T-cell (primary cell): ENCODE measurements at regions not wholly inside any gene's neighbourhood (a gene's known extent, or its start where the extent isn't known, plus 50 kb on each side); places are given as distances from the start of the nearest gene placed in this dataset.

Experiments used
- ATAC-seq, 4 experiments: fragments of 200-7000 bp in 3 of 4; fragments of 150-1000 bp in 1 of 4; cut with Tn5 transposase; replicated peaks in 1 of 4; 1 replicate in 3 of 4; 2 replicates in 1 of 4; pipeline ENCODE4 v1.10.0; 2021; ENCODE audit warnings: moderate library complexity in 3 of 4, mild to moderate bottlenecking in 2 of 4, moderate number of reproducible peaks in 1 of 4
- CTCF ChIA-PET, 2 donors: fragments of 300-600 bp; sonication (Branson Sonifier 250); formaldehyde crosslinking; loops; one replicate each; lab custom pipeline; 2022; ENCODE audit warnings: antibody characterized with exemption in 2 of 2; lab: Charles Lee
- POLR2A ChIA-PET, 2 donors: fragments of 300-600 bp; sonication (Branson Sonifier 250); formaldehyde crosslinking; loops; one replicate each; lab custom pipeline; 2022; ENCODE audit warnings: antibody characterized with exemption in 2 of 2; lab: Charles Lee
- DNase-seq, 35 experiments: peaks; one replicate each; pipeline versions ENCODE4 v3.0.0 to v3.0.0-alpha.2; 2013 to 2023
- H3K27ac ChIP-seq: one replicate; pipeline ENCODE4 v1.5.1; 2013; ENCODE audit warnings: low read length
- H3K27me3 ChIP-seq, 2 experiments: replicated peaks in 1 of 2; 1 replicate in 1 of 2; 2 replicates in 1 of 2; pipeline versions ENCODE4 v1.6.1 to v1.7.0; 2013; ENCODE audit warnings: low read length in 1 of 2, mixed read lengths in 1 of 2; ENCODE audit not compliant: control insufficient read depth in 2 of 2, insufficient read depth in 2 of 2; ENCODE audit errors: extremely low read depth in 1 of 2
- H3K36me3 ChIP-seq, 2 donors: 1 replicate in 1 of 2; 2 replicates in 1 of 2; pipeline versions ENCODE4 v1.6.1 to v1.7.0; 2013; ENCODE audit warnings: low read length in 1 of 2; ENCODE audit not compliant: control insufficient read depth in 2 of 2, insufficient read depth in 1 of 2; ENCODE audit errors: extremely low read depth in 1 of 2
- H3K4me1 ChIP-seq, 2 experiments: 1 replicate in 1 of 2; 2 replicates in 1 of 2; pipeline versions ENCODE4 v1.6.1 to v1.7.0; 2013; ENCODE audit warnings: low read length in 2 of 2, mixed read lengths in 1 of 2; ENCODE audit not compliant: insufficient read depth in 2 of 2, control insufficient read depth in 1 of 2; ENCODE audit errors: extremely low read depth in 1 of 2
- H3K4me3 ChIP-seq, 2 donors: 1 replicate in 1 of 2; 2 replicates in 1 of 2; pipeline versions ENCODE4 v1.5.1 to v1.7.0; 2013; ENCODE audit warnings: mild to moderate bottlenecking in 2 of 2, low read length in 1 of 2, moderate library complexity in 1 of 2; ENCODE audit not compliant: control insufficient read depth in 1 of 2; ENCODE audit errors: extremely low read depth in 1 of 2
- H3K9me3 ChIP-seq: 2 replicates; pipeline ENCODE4 v1.7.0; 2013
- H3K27ac Mint-ChIP-seq, 2 donors: one replicate each; pipeline ENCODE4 v1.8.0; 2020 to 2021; ENCODE audit warnings: mild to moderate bottlenecking in 2 of 2, mixed read lengths in 2 of 2
- H3K27me3 Mint-ChIP-seq, 2 donors: one replicate each; pipeline ENCODE4 v1.8.0; 2021 to 2022; ENCODE audit warnings: mixed read lengths in 2 of 2
- H3K36me3 Mint-ChIP-seq: one replicate; pipeline ENCODE4 v1.8.0; 2021; ENCODE audit warnings: mixed read lengths
- H3K4me1 Mint-ChIP-seq, 3 donors: one replicate each; pipeline ENCODE4 v1.8.0; 2020 to 2022; ENCODE audit warnings: mixed read lengths in 3 of 3, mild to moderate bottlenecking in 1 of 3
- H3K4me3 Mint-ChIP-seq, 3 donors: one replicate each; pipeline ENCODE4 v1.8.0; 2020 to 2022; ENCODE audit warnings: mild to moderate bottlenecking in 3 of 3, mixed read lengths in 3 of 3, moderate library complexity in 3 of 3
- H3K9me3 Mint-ChIP-seq, 3 donors: one replicate each; pipeline ENCODE4 v1.8.0; 2020 to 2022; ENCODE audit warnings: mixed read lengths in 3 of 3
- WGBS: methylation state at CpG from one replicate; pipeline ENCODE4 v1.1.5; 2013; ENCODE audit warnings: missing lambda C conversion rate; ENCODE audit not compliant: insufficient coverage; 5-methylcytosine and 5-hydroxymethylcytosine counted together

DNA sequence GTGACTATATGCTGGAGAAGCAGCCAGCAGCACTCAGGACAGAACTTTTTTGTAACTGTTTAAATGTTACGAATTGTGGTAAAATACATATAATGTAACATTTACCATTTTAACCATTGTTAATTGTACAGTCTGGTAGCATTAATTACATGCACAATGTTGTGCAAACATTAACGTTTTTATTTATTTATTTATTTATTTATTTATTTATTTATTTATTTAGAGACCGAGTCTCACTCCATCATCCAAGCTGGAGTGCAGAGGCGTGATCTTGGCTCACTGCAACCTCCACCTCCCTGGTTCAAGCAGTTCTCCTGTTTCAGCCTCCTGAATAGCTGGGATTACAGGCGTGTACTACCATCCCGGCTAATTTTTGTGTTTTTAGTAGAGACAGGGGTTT lies 88.7 kb upstream of the TEX51 start:
- POLR2A ChIA-PET: no interaction called here
- CTCF ChIA-PET: no interaction called here

DNA sequence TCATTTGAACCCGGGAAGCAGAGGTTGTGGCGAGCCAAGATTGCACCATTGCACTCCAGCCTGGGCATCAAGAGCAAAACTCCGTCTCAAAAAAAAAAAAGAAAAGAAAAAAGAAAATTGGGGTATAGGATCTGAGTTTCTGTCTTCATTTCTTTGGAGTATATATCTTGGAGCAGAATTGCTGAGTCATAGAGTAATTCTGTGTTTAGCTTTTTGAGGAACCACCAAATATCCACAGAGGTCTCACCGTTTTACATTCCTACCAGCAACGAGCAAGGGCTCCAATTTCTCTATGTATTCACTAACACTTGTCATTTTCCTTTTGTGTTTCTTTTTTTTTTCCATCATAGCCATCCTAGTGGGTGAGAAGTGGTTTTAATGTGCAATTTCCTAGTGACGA lies 87.6 kb upstream of the TEX51 start:
- no peaks in the 10 kb centered on the region for H3K36me3 ChIP-seq
- Mint-ChIP-seq H3K27ac (no peak overlapping the region), H3K36me3 (no peaks in the 10 kb centered on the region), H3K9me3 (peaks cover 0 to 5% (median 0%) of the 10 kb centered on the region in 3 donors), H3K4me1 (no peaks in the 10 kb centered on the region), H3K4me3 (no peak overlapping the region), H3K27me3 (peaks cover 17 to 27% of the 10 kb centered on the region in 2 donors)
- DNase-seq: no peak
- no peak overlapping the region for H3K4me3 ChIP-seq
- H3K27ac ChIP-seq: no peak overlapping the region
- H3K9me3 ChIP-seq: no peaks in the 10 kb centered on the region
- ChIA-PET CTCF (interaction anchor here in 1 of 2 donors (0.6 kb wide), 1 partner anchor 1800 kb away, joined by 6 read pairs; no protein-coding TSS in a partner anchor), POLR2A (no interaction called here)
- 60% methylated on average over 1 of the region's 6 CpGs for WGBS
- ATAC-seq: no peak
- peaks cover 0 to 4% of the 10 kb centered on the region in 2 experiments for H3K27me3 ChIP-seq
- H3K4me1 ChIP-seq: no peaks in the 10 kb centered on the region

More for the DNA sequence above, 88.7 kb upstream of the TEX51 start:
- Histone ChIP-seq H3K4me1 (no peaks in the 10 kb centered on the region), H3K27ac (no peak overlapping the region), H3K36me3 (no peaks in the 10 kb centered on the region), H3K9me3 (no peaks in the 10 kb centered on the region), H3K27me3 (no peaks in the 10 kb centered on the region), H3K4me3 (no peak overlapping the region)
- Mint-ChIP-seq H3K4me1 (no peaks in the 10 kb centered on the region), H3K4me3 (no peak overlapping the region), H3K27me3 (peaks cover 10 to 16% of the 10 kb centered on the region in 2 donors), H3K27ac (no peak overlapping the region), H3K36me3 (no peaks in the 10 kb centered on the region), H3K9me3 (no peaks in the 10 kb centered on the region)
- no peak for ATAC-seq
- no CpG with 5 or more reads among the region's 6 CpGs for WGBS
- DNase-seq: no peak

DNA sequence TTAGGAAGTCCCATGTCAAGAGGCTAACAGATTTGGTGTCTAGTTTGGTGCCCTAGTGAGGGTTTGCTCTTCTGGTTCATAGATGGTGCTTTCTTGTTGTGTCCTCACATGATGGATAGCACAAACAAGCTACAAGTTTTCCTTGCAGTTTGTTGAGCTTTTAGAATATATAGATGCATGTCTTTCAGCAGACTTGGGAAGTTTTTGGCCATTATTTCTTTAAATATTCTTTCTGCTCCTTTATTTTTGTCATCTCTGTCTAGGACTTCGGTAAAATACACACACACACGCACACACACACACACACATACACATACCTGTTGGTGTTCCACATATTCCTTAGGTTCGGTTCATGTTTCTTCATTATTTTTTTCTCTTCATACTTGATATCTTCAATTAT lies 81.5 kb upstream of the TEX51 start:
- H3K4me3 ChIP-seq: no peak overlapping the region
- H3K36me3 ChIP-seq: no peaks in the 10 kb centered on the region
- no peak for ATAC-seq
- POLR2A ChIA-PET: no interaction called here
- H3K36me3 Mint-ChIP-seq: no peaks in the 10 kb centered on the region
- no peak for DNase-seq
- no peak overlapping the region for H3K27ac ChIP-seq
- H3K27ac Mint-ChIP-seq: no peak overlapping the region
- peaks cover 43 to 48% of the 10 kb centered on the region in 2 donors for H3K27me3 Mint-ChIP-seq
- peaks cover 0 to 16% (median 4%) of the 10 kb centered on the region in 3 donors for H3K9me3 Mint-ChIP-seq
- CTCF ChIA-PET: interaction anchor here in 1 of 2 donors (0.7 kb wide), 1 partner anchor 319 kb away, joined by 4 read pairs; no protein-coding TSS in a partner anchor
- WGBS: no CpG with 5 or more reads among the region's 3 CpGs
- no peaks in the 10 kb centered on the region for H3K4me1 Mint-ChIP-seq
- no peaks in the 10 kb centered on the region for H3K9me3 ChIP-seq
- no peak overlapping the region for H3K4me3 Mint-ChIP-seq
- peaks cover 0 to 4% of the 10 kb centered on the region in 2 experiments for H3K27me3 ChIP-seq
- no peaks in the 10 kb centered on the region for H3K4me1 ChIP-seq

DNA sequence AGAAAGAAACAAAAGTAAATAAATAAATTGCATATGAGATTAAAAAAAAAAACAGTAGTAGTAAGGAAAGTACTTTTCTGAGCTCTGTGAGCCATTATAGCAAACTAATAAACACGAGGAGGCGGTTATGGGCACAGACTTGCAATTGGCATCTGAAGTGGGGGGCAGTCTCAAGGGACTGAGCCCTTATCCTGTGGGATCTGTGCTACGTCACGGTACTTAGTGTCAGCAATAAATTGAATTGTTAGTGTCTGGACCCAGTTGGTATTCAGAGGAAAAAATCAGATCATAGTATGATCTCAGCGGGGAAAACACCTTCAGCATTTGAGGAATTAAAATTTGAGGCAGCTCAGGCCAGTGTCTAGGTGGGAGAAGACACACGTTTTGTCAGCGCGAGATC lies 76.6 kb upstream of the TEX51 start:
- no peaks in the 10 kb centered on the region for H3K36me3 ChIP-seq
- H3K27me3 ChIP-seq: peaks cover 0 to 8% of the 10 kb centered on the region in 2 experiments
- 78% methylated on average over 4 of the region's 8 CpGs for WGBS
- H3K36me3 Mint-ChIP-seq: no peaks in the 10 kb centered on the region
- DNase-seq: no peak
- peaks cover 33 to 49% of the 10 kb centered on the region in 2 donors for H3K27me3 Mint-ChIP-seq
- H3K4me1 ChIP-seq: no peaks in the 10 kb centered on the region
- no peak for ATAC-seq
- H3K9me3 ChIP-seq: no peaks in the 10 kb centered on the region
- H3K4me1 Mint-ChIP-seq: no peaks in the 10 kb centered on the region
- H3K9me3 Mint-ChIP-seq: peaks cover 0 to 11% (median 4%) of the 10 kb centered on the region in 3 donors
- H3K4me3 Mint-ChIP-seq: no peak overlapping the region
- POLR2A ChIA-PET: interaction anchor here in 1 of 2 donors (0.5 kb wide), 1 partner anchor 1178 kb away, joined by 5 read pairs; no protein-coding TSS in a partner anchor
- CTCF ChIA-PET: no interaction called here
- no peak overlapping the region for H3K4me3 ChIP-seq
- no peak overlapping the region for H3K27ac ChIP-seq
- H3K27ac Mint-ChIP-seq: no peak overlapping the region

DNA sequence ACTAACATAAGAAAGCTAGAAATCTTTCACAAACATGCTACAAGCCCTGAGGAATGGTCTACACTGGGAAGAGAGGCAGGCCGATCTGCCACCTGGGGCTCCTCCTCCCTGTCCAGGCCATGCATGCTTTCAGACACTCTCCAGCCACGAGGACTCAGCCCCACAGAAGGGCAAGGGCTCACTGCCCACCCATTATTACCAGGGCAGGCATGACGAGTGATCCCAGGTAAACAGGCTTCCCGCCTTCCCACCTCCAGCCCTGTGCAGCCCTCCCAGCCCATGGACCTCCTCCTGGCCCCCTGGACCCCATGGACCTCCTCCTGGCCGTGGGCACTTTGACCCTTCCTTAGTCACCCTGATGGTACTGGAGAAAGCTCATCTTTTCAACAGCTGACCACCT lies 75.8 kb upstream of the TEX51 start:
- ChIA-PET POLR2A (no interaction called here), CTCF (no interaction called here)
- Mint-ChIP-seq H3K9me3 (peaks cover 0 to 3% (median 0%) of the 10 kb centered on the region in 3 donors), H3K36me3 (no peaks in the 10 kb centered on the region), H3K4me1 (no peaks in the 10 kb centered on the region), H3K4me3 (no peak overlapping the region), H3K27me3 (peaks cover 33 to 41% of the 10 kb centered on the region in 2 donors), H3K27ac (no peak overlapping the region)
- Histone ChIP-seq H3K36me3 (no peaks in the 10 kb centered on the region), H3K4me3 (no peak overlapping the region), H3K27me3 (peaks cover 0 to 12% of the 10 kb centered on the region in 2 experiments), H3K27ac (no peak overlapping the region), H3K4me1 (no peaks in the 10 kb centered on the region), H3K9me3 (no peaks in the 10 kb centered on the region)
- WGBS: 45% methylated on average over 4 of the region's 5 CpGs
- DNase-seq: no peak
- no peak for ATAC-seq

DNA sequence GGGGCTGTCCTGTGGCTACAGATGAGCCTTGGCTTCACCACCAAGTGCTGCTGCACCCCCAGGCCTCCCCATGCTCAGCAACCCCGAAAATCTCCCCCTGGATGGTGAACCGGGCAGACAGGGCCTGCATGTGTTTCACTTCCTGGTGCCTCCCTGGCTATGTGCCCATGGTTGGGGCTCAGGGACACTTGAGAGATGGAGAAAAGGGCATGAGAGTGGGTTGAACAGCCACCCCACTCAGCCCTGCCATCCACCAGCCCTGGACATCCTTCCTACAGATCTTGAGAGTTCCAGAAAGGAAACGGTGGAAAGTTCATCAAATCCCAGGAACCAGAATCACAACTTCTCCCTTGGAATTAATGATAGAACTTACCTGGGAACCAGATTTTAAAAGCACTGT lies 74.7 kb upstream of the TEX51 start:
- ChIA-PET POLR2A (no interaction called here), CTCF (no interaction called here)
- H3K27me3 Mint-ChIP-seq: peaks cover 27 to 34% of the 10 kb centered on the region in 2 donors
- Histone ChIP-seq H3K4me1 (no peaks in the 10 kb centered on the region), H3K36me3 (no peaks in the 10 kb centered on the region), H3K4me3 (no peak overlapping the region), H3K9me3 (no peaks in the 10 kb centered on the region), H3K27me3 (peaks cover 0 to 12% of the 10 kb centered on the region in 2 experiments), H3K27ac (no peak overlapping the region)
- H3K27ac Mint-ChIP-seq: no peak overlapping the region
- no peak for ATAC-seq
- no peaks in the 10 kb centered on the region for H3K36me3 Mint-ChIP-seq
- DNase-seq: no peak
- WGBS: no CpG with 5 or more reads among the region's 3 CpGs
- no peaks in the 10 kb centered on the region for H3K4me1 Mint-ChIP-seq
- H3K9me3 Mint-ChIP-seq: no peaks in the 10 kb centered on the region
- no peak overlapping the region for H3K4me3 Mint-ChIP-seq

DNA sequence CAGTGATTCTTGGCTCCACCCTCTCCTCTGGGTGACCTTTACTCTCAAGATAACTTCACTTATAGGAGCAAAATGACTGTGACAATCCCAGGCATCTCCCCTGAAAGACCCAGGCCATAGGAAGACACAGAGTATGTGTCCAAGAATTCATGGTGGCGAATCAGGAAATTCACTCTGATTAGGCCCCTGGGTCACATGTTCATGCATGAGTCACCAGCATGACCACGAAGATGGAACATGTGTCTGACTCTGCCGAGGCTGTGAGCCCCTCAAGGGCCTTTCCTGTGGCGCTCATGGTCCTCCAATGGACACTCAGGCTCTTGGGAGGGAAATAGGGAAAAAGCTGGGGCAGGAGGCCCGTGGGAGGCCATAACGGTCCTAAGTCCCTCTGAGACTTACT lies 74.0 kb upstream of the TEX51 start:
- Mint-ChIP-seq H3K4me1 (no peaks in the 10 kb centered on the region), H3K4me3 (no peak overlapping the region), H3K27ac (no peak overlapping the region), H3K36me3 (no peaks in the 10 kb centered on the region), H3K9me3 (no peaks in the 10 kb centered on the region), H3K27me3 (peaks cover 23 to 32% of the 10 kb centered on the region in 2 donors)
- no peaks in the 10 kb centered on the region for H3K36me3 ChIP-seq
- CTCF ChIA-PET: no interaction called here
- H3K27me3 ChIP-seq: peaks cover 0 to 15% of the 10 kb centered on the region in 2 experiments
- DNase-seq (no peak), ATAC-seq (no peak)
- no peaks in the 10 kb centered on the region for H3K4me1 ChIP-seq
- WGBS: 57% methylated on average over 4 of the region's 6 CpGs
- H3K27ac ChIP-seq: no peak overlapping the region
- no peak overlapping the region for H3K4me3 ChIP-seq
- no peaks in the 10 kb centered on the region for H3K9me3 ChIP-seq
- POLR2A ChIA-PET: no interaction called here
